ENCODE measurements at regions not wholly inside any gene's neighbourhood (a gene's known extent, or its start where the extent isn't known, plus 50 kb on each side); places are given as distances from the start of the nearest gene placed in this dataset.
A peak's percentile ranks its signal among the peaks of the same experiment; 100 is the strongest.

DNA sequence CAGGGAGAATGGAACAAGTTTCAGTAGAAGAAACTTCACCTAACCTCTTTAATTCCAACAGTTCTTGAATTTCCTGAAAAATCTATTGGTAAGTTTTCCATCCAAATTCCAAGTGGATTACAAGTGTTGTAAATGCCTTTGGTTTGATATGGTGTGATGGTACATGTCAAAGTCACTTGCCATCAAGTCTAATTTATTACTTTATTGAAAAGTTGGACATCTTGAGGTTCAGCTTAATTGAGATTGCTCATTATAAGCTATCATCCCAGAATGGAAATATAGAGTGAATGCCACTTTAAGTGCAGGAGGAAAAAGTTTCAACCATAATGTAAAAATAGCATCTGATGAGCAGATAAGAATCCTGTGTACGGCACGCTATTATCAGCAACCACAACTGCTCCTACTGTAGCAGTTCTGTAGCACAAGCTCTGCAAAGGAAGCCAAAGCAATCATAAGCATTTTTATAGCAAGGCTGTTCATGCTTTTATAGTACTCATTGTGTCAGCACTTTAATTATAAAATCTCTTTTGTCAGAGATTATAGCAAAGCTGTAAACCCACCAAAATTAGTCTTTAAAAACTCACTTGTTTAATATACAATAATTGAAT is 991.8 kb upstream of the PHF14 start:
- no peak for DNase-seq (ENCODE audit: low spot score)

DNA sequence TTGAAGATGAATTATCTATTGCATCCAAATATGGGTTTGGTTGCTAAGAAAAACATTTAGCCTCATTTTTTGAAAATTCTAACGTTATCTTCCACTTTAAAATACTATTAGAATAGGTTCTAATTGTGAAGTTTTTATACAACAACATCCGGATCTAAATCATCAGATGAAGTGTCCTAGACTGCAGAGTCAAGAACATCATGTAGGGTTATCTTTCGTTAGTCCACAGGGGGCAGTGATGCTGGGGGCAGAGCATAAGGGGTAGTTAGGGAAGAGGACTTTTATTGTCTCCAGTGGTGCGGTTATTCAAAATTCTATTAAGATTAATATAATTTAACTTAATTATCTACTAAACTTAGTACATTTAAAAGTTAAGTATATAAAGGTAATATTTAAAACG is 990.6 kb upstream of the PHF14 start:
- no peak for DNase-seq (ENCODE audit: low spot score)

DNA sequence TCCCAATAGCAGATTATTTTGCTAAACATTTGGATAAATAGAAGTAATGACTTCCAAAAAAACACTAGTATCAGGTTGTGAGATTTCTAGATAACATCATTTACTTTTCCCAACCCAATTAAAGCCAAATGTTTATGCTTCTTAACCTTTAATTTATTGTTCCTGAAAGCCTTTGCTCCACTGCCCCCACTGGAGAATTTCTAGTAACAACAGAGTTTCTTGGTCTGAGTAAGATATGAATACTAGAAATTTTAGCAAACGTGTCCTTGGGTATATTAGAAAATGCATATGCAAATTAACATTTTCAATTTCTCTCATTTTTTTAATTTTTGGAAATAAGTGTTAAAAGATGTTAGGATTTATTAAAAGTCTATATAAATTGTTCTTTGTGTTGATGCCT is 958.0 kb upstream of the PHF14 start:
- no peak for DNase-seq (ENCODE audit: low spot score)

DNA sequence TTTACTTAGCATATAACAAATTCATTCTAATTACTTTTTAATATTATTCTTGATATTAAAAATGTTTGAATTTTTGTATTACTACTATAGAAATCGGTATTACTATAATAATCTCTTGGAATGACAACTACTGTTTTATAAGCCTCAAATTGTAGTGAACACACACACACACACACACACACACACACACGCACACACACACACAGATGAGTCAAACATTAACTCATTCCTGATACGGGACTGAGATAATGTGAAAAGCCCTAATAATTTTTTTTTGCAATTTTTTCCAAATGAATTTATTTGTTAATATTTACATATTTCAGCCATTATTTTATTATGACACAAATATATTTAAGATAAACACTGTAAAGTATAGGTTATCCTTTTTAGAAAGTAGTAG is 951.2 kb upstream of the PHF14 start:
- DNase-seq (ENCODE audit: low spot score), result no peak

DNA sequence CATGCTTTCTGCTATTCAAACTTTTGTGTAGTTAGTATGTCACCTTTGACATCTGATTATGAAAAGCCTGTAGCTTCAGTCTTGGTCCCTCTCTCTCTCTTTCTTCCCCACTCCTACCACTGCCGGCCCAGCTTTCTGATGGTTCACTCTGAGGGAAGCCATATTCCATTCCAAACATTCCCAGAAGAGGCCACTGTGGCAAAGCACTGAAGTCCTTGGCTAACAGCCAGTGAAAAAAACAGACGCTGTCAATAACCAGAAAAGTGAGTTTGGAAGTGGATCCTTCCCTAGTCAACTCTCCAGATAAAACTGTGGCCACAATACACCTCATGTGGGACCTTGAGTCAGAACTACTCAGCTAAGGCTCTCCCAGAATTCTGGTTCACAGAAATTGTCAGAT is 950.7 kb upstream of the PHF14 start:
- peak; percentile 56 for DNase-seq (ENCODE audit: low spot score)

DNA sequence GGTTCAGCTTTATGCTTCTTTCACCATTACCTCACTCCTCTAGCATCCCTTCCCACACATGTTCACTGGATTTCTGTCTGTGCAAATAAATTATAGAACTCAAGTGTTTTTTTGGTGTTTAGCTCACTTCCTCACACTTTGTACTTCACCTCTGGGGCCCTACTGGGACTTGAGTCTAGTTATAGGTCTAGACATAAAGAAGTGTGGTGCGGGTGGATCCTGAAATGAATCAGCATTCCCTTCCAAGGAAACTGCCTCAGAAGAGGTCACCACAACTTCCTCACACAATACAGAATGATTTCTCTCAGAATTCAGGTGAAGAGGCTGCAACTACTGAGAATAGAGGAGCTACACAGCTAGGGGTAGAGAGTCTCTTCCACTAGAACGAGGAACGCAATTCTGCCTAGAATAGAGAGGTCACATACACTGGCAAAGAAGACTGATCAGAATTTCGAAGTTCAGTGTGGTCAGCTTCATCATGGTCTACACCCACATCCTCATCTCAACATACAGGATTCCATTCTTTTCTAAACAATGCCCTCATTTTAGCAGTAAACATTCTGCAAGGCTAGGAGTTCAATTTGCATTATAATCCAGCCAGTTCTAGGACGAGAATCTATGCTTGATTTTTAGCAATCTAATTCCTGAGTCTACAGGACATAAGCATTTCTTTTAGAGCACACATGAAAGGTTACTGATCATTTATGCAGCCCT is 938.7 kb upstream of the PHF14 start:
- DNase-seq (ENCODE audit: low spot score), result no peak

DNA sequence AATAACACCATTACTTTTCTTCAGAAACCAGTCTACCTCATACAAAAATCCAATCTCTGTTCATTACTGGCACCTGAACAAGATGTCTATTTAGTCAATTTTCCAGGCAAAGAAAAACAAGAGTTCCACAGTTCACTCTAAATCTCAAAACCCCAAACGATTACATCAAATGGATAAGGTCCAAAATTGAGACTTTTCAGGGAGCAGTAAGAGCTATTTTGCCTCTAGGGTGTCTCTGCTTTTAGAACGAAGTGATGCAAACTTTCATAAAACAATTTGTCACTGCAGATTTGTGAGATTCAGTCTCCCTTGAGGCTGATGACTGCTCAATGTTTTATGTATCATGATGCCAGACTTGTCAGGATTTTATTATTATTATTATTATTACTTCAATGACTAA is 937.0 kb upstream of the PHF14 start:
- DNase-seq (ENCODE audit: low spot score), result no peak

DNA sequence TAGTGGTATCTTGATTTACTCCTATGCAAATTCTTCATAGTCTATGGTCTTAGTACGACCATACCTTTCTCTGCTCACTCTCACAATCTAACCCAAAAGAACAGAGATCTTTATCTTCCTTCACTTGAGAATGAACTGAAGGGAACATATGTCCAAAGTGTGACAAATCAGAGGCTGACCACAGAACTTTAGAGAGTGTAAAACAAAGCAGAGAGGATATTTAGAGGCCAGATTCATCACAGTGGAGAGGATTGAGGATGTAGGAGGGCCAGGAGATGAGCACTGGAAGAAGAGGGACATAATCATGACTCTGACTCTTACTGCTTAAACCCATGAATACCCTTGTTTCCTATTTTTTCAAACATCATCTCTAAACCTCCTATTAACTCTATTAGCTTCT is 935.3 kb upstream of the PHF14 start:
- DNase-seq (ENCODE audit: low spot score), result no peak

DNA sequence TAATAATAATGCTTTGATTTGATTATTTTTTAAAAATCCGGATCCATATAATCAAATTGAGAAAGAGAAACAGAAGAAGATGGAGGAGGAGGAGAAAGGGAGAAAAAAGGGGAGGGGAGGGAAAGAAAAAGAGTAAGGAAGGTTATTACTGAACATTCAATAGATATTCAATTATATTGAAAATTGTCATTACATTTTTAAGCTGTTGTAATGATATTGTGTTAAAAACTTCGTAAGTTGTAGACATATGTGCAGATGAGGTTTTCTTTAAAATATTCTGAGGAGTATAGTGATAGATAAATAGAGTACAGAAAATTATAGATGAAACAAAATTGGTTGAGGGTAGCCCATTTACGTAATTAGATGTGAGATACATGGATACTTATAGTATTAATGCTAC is 933.0 kb upstream of the PHF14 start:
- no peak for DNase-seq (ENCODE audit: low spot score)

DNA sequence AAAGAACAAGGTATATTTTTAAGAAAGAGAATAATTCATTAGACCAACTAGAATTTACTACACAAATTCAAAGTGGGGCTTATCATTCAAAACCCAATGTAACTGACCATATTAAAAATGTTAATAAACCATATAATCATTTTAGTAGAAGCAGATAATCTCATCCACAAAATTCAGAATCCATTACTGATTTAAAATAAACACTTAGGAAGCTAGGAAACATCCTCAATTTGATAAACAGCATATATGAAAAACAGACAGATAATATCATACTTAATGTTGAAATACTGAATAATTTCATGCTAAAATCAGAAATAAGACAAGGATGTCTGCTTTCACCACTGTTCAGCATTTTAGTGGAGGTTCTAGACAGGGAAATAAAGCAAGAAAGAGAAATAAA is 902.8 kb upstream of the PHF14 start:
- DNase-seq (ENCODE audit: low spot score), result no peak

DNA sequence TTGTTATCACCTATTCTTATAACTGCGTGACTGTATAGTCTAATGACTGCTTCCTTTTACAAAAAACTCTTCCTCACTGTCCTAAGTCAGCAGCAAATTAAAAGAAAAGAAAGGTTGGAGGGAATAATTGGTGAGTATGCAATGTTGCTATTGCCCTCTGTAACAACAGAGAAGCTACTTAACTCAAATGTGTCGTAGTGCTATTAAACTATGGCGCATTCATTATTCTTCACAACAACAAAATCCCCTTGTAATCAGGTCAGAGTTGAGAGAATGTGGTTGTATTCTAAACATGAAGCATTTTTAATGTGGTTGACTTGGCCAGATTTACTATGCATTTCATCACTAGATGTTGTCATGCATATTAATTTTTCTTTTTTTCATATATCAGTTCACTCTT is 897.8 kb upstream of the PHF14 start:
- DNase-seq (ENCODE audit: low spot score), result no peak

DNA sequence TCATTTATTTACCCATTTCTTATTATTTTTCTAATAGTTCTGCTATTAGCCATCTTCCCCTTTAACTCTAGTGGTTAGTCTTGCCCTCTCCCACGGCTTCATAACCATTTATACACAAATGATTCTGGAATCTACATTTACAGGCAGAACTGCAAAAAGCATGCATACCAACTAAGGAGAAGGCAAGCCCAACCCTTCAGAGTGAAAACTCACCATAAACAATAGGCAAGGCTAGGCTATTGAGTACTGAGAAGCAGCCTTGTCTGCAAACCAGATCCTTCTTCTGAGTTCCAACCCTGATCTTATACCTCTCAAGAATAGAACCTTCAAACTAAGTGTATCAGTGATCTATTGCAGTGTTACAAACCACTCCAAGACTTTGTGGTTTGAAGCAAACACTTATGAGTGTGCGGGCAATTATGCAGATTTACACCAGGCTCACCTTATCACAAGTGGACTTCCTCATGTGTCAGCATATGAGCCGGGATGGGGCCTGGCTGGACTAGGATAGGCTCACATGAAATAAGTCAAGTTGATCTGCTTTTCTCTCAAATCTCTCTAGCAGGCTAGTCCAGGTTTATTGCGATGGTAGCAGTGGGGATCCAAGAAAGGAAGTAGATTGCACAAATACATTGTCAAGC is 896.9 kb upstream of the PHF14 start:
- DNase-seq (ENCODE audit: low spot score), result no peak

DNA sequence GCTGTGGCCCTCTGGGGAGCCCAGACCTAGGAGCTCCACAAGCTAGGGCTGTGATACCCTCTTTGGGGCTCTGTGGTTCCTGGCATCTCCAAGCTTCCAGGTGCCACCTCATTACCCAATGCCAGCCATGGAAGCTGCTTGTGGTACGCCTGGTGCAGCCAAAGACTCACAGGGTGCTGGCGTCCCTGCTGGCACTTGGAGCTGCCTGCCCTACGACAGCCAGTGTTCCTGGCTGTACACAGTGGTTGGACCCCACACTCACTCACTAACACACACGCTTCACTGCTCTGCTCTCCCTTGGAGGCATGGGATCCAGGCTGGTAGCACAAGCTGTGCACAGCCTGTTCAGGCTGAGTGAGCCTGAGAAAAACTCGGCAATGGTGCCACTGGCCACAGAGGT is 894.1 kb upstream of the PHF14 start:
- DNase-seq (ENCODE audit: low spot score), result no peak

DNA sequence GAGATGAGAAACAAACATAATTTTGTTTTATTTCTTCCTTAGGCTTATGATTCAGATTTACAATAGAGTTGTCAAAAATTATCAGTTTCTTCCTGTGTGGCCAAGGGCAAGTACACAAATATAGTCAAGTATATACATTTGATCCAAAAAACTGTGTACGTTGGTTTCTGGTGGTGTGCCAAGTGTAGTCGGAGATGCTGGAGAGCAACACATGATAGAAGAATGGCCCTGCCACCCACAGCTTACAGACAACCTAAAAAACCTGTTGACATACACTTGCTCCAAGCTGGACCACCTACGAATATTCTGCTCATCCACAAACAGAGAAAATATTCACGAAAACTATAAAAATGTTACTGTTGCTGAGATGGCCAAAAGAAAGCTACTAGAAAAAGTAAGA is 890.8 kb upstream of the PHF14 start:
- DNase-seq (ENCODE audit: low spot score), result no peak

DNA sequence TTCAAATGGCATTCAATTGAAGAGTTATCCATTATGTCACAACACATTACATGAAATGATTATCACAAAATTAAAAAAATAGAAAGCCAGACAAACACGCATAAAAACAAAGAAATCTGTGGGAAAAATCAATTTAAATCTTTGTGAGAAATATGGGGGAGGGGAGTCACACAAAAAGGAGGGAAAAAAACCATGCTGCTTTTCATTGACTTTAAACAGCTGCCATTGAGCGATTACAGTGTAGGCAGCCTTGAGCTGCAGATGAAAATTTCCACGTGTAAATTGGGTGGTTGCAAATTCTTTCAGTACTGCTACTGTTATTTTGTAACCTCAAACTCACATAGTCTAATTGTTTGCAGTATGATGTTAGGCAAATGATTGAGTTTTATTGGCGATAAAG is 889.9 kb upstream of the PHF14 start:
- no peak for DNase-seq (ENCODE audit: low spot score)

DNA sequence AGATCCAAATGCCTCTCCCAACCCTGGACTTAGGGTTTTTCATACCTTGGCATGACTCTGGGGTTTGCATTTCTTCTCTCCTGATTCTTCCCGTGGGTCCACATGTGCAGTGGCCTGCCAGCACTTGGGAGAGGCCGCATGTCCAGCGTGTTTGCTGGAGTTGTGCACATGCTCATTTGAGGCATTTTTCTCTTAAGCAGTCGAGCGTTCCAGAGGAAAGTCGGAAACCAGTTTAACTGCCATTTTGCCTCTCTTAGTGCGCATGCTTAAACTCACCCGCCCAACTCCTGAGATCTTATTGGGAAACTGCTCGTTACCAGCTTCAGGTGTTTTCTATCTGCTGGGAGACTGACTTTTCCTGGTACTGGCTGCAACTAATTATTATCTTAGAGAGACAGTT is 888.4 kb upstream of the PHF14 start:
- DNase-seq (ENCODE audit: low spot score), result no peak

DNA sequence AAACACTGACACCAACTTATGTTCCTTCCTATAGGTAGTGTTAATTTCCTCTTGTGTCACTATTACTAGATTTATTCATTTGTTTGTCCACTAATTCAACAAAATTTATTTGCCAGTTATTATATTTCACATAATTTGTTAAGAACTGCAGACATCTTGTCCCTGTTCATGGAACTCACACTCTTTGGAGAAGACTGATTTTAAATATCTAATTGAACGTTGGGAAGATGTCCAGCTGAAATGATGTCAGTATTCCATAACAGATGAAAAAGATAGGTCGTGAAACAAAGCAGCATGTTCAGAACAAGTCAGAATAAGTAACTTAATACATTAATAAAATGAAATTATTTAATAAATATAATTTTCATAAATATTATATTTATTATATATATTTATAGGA is 873.1 kb upstream of the PHF14 start:
- DNase-seq (ENCODE audit: low spot score), result no peak

DNA sequence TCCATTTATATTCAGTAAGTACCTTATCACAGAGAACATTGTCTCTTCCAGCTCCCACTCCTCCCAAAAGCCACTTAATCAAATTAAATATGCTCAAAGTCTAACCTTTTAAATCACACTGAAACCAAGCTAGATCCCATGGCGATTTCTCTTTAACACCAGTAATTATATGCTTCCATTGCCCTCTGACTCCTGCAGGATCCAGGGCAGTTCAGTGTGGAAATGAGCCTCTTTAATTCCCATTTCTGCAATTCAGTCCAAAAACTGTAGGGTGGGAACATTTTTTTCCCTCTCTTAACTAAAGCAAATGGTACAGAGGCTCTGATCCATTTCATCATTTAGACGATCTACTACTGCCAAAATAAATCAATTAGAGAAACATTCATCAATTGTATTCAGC is 872.3 kb upstream of the PHF14 start:
- DNase-seq (ENCODE audit: low spot score), result no peak

DNA sequence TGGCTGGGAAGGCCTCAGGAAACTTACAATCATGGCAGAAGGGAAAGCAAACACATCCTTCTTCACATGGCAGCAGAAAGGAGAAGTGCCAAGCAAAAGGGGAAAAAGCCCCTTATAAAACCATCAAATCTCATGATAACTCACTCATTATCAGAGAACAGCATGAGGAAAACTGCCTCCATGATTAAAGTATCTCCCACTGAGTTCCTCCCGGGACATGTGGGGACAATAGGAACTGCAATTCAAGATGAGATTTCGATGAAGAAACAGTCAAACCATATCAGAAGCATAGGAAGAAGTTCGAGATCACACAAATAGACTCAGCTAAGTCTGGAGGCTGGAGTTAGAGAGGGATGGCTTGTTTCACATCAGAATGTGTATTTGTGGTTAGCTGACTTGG is 869.4 kb upstream of the PHF14 start:
- peak; percentile 11 for DNase-seq (ENCODE audit: low spot score)

DNA sequence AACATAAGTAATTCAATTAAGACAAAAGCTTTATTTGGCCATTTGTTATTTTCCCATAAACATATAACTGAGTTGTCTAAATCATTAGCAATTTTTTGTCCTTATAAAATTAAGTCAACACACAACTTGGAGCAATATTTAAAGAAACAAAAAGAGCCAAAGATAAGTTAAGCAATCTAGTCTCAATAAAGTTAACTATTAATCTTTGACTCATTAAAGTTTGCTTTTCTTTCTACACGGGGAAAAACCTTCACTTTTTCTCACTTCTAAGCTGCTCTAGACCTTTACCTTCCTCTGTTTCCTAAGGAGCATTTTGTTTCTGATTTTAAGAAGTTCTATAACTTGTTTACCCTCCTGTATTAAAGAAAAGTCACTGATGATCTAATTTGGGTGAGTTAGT is 867.1 kb upstream of the PHF14 start:
- DNase-seq (ENCODE audit: low spot score), result no peak

DNA sequence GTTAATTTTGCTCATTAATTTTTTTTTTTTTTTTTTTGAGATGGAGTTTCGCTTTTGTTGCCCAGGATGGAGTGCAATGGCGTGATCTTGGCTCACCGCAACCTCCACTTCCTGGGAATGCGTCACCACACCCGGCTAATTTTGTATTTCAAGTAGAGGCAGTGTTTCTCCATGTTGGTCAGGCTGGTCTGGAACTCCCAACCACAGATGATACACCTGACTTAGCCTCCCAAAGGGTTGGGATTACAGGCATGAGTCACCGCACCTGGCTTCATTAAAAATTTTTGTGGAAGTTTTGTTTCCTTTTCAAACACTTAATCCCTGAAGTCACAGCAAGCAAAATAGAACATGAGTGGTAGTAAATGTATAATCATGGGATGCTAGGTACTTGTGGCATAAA is 857.2 kb upstream of the PHF14 start:
- DNase-seq (ENCODE audit: low spot score), result no peak

DNA sequence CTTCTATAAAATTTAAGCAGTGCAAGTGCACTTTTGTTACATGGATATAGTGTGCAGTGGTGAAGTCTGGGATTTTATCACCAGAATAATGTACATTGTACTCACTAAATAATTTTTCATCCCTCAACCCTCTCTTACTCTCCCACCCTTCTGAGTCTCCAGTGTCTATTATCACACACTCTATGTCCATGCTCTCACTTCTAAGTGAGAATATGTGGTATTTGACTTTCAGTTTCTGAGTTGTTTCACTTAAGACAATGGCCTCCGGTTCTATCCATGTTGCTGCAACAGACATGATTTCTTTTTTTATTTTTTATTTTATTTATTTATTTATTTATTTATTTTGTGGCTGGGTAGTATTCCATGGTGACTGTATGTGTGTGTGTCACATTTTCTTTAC is 855.9 kb upstream of the PHF14 start:
- DNase-seq (ENCODE audit: low spot score), result no peak

DNA sequence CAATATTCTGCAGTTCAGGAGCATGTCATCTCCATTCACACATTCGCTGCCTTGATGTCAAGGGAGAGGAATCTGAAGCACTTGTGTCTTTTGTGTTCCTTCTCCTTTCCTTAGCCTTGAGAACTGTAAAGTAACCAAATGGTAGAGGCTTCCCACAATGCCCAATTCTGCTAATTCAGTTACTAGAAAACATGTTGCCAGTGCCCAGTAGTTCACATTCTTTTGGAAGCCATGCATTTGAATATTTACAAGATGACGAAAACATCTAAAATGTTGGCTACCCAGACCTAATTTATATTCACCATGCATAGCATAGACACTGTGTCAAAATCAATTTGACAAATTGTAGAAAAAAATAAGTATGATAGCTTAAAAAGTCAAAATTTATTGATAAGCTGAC is 852.7 kb upstream of the PHF14 start:
- DNase-seq (ENCODE audit: low spot score), result no peak

DNA sequence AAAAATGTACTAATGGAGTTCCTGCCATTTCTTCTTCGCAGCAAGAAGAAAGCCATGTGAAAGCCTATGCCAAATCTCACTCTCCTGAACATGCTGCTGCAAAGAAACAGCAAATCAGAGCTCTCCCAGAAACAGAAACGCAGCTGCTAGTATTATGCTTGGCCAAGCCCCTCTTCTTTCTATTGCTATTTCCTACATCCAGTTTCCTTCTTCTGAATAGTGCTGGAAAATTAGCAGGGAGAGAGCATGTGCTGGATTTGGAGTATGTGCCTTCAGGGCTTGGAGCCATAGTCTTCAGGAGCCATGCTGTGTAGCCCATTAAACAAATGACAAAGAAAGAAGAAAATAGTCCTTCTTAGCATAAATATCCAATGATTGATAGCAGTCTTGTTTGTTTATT is 852.0 kb upstream of the PHF14 start:
- DNase-seq (ENCODE audit: low spot score), result no peak

Data from RKO (cell line).